ENCODE measurements at regions not wholly inside any gene's neighbourhood (a gene's known extent, or its start where the extent isn't known, plus 50 kb on each side); places are given as distances from the start of the nearest gene placed in this dataset.

DNA sequence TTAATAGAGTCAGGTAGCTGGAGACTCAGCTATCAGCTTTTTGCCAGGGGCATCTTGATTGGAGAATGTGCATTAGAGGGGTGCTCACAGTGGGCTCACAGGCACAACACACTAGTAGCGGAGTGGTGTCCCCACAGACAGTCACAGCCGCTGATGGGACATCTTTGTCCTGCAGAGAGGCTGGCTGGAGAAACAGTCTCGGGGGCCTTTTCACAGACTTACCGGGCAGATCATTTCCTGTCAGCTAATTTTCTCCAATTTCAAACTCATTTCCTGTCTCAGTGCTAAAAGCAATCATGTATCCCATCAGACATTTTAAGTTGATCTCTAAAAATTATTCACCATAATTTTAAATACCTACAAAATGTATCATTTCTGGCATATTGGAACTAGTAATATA lies 562.6 kb downstream of the DCDC2C start:
- DNase-seq, result no peak

DNA sequence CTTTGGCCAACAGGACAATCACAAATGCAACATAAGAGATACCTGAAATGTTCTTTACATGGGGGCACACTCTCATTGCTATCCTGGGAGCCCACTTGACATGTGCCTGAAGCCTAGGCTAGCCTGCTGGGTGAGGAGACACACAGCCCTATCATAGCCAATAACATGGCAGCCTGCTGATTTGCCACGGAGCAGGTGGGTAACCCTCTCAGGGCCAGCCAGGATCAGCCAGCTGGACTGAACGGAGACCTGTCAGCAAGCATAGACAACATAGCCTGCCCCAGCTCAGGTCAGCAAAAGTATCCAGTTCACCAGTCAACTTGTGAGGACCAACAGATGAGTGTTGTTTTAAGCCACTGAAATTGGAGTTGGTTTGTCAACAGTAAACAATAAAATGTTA lies 566.5 kb downstream of the DCDC2C start:
- no peak for DNase-seq

DNA sequence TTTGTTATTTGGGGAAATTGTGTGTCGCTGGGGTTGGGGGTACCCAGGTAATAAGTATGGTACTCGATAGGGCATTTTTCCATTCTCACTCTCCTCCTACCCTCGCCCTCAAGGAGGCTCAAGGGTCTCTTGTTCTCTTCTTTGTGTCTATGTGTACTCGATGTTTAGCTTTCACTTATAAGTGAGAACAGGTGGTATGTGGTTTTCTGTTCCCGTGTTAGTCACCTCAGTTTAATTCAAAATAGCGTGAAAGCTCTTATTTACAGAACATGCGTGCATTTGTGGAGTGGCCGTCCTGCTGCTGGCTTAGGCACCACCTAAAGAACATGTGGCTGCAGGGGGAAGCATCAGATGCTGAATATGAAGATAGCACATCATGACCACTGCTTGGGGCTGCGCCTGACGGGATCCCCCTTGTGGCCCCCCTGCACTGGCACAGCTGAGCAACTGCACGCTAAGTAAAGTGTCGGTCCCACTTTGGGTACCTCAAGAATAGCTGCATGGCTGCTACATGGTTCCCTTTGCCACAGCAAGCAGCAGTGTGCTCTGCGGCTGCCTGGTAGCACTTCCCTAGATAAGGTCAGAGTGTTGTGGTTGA lies 569.0 kb downstream of the DCDC2C start:
- no peak for DNase-seq

DNA sequence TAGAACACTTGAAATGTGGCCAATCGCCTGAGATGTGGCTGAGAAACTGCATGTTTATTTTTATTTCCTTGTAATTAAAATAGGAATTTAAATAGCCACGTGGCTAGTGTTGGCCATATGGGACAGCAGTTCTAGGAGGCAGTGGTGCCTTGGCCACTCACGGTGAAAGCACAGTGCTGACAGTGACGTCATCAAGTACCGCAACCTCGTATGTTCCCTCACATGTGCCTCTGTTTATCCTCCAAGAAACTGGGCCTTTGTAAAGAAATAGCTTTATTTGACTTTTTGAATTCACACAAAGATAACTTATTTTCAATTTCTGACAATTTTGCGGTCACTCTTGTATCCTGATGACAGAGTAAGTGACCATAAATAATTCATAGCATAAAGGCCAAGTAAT lies 575.0 kb downstream of the DCDC2C start:
- no peak for DNase-seq

DNA sequence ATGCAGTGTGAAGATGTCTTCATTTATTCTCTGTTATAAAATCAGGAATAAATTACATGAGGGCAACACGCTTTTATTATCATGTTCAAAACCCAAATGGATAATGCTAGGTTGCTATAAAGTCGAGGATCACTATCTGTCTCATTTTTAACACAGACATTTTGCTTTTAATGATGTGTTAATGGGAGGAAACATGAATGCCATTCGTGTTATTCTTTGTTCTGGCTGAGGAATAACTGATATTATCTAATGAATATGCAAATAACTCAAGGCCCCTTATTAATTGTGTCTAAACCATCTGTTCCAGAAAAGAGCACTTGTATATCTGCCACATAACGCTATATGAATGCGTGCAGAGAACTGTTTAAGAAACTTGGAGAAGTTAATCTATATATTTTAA lies 576.1 kb downstream of the DCDC2C start:
- DNase-seq, result no peak

DNA sequence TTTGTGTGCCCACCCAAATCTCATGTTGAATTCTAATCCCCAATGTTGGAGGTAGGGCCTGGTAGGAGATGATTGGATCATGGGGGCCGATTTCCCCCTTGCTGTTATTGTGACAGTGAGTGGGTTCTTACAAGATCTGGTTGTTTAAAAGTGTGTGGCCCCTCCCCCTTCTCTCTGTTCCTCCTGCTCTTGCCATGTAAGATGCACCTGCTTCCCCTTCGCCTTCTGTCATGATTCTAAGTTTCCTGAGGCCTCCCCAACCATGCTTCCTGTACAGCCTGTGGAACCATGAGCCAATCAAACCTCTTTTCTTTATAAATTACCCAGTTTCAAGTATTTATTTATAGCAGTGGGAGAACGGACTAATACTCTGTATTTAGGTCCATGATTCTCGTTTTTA lies 588.1 kb downstream of the DCDC2C start:
- DNase-seq, result no peak

DNA sequence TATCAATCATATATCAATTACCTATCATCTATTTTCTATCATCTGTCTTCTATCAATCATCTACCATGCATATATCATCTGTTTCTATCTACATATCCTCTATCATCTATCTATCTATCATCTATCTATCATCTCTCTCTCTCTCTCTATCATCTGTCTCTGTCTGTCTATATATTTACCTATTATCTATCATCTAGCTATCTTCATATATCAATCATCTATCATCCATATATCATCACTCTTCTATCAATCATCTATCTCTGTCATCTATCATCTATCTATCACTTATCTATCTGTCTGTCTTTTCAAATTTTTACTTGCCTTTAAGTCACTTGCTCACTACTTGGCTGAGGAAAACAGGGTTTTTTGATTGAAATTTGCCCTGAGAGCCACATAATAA lies 592.3 kb downstream of the DCDC2C start:
- no peak for DNase-seq

DNA sequence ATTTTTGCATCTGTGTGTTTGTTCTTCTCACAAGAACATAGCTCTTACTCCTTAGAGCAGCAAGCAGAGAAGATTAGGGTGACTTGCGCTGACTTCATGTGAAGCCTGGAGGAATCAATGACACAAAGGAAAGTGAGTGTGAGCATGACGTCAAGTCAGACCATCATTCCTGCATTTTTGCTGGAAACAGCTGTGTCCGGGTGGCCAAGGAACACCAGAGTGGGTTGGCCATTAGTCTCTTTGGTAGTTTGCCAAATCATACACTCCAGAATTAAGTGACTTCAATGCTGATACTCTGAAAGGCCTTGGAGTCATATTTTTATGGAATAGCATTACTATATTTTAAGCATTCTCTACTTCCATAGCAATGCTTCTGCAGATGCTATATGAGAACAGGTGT lies 597.2 kb downstream of the DCDC2C start:
- DNase-seq, result no peak

DNA sequence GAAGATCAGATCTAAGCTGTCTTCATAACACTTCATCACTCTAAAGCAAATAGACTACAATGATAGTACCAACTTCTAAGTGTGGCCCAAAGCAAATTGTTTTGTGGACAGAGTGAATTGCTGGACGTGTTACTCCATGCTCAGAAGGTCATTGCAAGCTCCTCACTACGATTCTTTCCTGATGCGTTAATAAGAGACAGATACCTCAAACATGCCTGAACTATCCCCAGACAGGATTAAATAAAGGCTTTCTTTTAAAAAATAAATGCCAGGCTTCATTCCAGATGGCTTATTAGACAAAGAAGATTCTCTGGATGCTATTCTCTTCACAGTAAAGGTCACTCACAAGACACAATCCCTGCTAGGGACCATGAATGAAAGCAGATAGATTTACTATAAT lies 621.2 kb downstream of the DCDC2C start:
- DNase-seq, result no peak

DNA sequence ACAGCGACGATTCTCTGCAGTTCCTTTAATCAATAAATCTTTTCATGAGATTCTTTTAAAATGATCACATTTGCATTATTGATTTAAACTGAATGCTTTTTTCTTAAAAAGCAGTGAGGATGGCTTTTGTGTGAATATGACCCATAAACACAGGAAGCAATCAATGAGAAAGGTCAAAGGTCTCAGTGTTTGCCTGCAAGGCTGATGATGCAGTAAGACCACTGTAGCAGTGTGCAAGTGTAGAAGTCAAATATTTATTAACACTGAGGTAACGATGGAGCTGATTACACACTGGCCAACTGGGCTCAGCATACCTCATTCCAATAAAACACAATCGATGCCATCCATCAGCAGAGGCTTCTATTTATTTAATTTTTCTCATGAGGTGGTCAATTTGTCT lies 633.5 kb downstream of the DCDC2C start:
- no peak for DNase-seq

DNA sequence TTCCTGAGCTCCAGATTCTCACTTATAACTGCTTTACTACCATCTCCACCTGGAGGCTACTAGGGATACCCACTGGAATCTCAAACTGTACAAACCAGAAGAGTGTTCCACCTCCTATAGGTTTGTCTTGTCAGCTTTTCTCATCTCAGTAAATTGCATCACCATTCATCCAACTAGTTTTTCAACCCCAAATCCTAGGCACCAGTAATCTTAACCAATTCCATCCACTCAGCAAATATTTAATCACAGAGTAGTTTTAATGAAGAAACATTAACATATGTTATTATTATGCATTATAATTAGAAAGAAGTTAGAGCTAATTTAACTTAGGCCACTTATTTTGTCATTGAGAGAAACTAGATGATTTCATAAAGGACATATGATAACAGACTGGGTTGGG lies 635.0 kb downstream of the DCDC2C start:
- DNase-seq, result no peak

DNA sequence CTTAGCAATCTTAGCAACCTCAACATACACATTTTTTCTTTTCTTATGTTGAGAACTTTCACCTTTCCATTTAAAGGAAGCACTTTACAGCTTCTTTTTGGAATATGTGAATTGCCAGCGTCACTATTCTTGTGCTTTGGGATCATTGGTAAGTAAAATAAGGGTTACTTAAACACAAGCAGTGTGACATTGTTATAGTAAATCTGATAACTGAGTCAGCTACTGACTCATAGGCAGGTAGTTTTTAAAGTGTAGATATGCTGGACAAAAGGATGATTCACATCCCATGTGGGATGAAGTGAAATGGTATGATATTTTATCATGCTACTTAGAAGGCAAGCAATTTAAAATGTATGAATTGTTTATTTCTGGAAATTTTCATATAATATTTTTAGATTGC lies 637.2 kb downstream of the DCDC2C start:
- no peak for DNase-seq

DNA sequence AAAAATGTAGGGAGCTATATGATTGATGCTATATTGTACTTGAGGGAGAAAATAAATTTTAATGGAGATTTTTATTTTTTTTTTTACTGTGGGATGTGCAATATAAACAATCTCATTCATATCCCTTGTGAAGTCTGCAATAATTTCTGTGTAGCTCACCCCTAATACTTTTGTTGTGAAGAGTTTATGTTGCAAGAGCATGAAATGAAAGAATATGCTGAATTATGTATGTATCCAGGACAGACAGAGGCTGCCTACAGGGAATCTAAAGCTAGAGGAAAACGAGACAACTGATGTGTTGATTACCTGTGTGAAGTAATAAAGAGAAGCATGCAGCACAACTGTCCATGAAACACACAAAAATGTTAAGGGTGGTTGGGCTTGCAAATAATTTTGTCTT lies 643.3 kb downstream of the DCDC2C start:
- DNase-seq, result no peak

DNA sequence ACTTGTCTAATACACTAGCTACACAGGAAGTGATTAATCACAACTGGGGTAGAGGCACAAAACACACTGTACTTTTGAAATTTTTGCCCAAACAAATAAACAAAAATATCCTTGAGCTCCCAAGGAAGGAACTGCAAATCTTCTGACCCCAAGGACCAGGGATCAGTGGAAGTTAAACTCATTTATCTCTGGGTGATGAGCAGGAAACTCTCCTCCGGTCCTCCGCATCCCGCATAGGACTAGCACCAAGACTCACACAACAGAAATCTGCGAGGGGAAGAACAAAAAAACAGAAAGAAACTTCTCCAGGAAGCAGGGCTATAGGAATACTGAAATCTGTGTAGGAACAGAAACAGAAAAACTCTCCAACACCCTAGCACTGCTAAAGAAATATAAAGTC lies 650.3 kb downstream of the DCDC2C start:
- DNase-seq, result no peak

DNA sequence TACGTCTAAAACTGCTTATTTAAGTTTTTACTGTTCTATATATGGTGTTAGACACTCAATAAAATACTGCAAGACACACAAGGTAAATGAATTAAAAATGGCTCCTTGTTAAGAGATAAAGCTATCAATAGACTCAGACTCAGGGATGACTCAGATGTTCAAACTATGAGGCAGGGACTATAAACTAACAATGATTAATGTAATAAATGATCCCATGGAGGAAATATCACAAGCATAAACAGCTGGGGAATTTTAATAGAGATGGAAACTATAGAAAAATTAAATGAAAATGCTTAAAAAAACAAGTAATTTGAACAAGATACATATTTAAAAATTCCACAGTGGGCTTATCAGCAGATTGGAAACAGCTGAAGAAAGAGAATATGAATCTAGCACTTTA lies 650.8 kb downstream of the DCDC2C start:
- DNase-seq, result no peak

DNA sequence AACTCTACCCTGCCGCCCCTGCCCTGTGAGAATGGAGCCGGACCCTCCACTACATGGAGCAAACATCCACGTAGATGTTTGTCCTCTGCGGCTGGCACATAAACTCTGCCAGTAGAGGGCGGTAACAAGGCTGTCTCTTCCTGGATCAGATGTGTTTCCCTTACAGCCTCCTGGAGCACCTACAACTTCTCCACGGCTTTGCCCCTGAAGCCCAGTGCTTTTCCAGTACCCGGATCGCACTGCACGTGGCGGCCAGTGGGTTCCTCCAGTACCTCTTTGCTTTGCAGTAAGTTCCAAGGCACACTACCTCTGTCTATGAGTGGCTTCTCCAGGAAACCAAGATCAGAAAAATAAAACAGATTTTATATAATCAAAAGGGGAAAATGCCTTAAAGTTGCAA lies 651.3 kb downstream of the DCDC2C start:
- no peak for DNase-seq

DNA sequence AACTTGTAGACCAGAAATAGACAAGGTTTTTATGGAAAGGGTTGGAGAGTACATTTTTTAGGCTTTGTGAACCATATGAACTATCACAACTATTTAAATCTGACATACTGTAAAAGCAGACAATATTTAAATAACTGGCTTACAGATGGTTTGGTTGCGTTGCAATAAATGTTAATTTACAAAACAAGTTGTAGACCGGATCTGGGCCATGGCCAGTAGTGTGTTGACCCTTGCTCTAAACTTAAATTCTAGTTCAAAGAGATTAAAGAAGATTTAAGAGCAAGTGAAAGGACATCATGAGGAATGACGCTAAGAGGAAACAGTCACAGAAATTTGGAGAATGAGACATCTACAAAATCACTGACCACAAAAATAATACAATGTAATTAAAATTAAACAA lies 652.7 kb downstream of the DCDC2C start:
- no peak for DNase-seq

DNA sequence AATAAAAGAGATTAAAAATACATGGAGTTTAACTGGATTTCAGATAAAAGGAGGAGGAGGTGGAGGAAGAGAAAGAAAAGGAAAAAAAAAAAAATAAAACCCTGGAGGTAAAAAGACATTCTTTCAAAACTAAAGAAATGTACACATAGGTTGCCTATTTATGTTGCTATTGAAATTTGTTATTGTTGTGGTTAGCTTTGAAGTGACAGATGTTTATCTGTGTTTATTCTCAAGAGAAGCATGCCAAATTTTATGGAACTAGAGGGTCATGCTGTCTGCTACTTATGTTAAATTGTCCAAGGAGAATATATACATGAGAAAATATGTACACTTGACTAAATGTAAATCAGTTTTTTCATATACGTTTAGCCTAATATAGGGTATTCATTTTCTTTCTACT lies 653.2 kb downstream of the DCDC2C start:
- no peak for DNase-seq

DNA sequence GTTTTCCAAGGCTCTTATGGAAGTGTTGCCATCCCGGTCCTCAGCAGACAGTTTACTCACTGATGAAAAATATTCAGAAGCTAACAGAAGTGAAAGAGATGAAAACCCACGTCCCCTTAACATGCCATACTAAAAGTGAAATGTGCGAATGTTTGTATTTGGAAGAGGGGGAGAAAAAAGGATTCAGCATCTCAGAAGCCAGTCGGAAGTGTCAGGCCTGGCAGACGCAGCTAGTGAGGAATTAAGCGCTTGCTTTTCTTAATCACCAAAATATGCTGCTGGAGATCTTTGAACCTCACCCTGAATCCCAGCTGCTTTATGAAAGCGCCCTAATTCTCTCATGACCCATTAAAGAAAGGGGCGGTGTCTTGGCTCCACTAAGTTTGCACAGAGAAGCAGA lies 653.7 kb downstream of the DCDC2C start:
- no peak for DNase-seq

DNA sequence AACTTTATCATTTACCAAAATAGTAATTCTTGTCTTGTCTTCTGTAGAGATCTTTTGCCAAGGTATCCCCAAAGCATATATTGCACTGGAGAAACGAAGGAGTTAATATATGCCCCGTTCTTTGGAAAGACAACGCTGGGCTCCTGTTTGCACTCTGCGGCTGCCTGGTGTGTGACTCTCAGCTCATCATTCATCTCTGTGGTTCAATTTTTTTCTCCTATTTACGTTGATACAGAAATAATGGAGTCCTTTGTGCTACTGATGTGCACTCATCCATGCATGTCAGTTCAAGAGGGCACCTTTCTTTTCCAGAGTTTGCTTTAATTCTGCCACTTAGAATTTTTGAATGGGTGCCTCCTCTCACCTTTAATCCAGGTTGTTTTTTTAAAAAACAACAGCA lies 655.5 kb downstream of the DCDC2C start:
- no peak for DNase-seq

DNA sequence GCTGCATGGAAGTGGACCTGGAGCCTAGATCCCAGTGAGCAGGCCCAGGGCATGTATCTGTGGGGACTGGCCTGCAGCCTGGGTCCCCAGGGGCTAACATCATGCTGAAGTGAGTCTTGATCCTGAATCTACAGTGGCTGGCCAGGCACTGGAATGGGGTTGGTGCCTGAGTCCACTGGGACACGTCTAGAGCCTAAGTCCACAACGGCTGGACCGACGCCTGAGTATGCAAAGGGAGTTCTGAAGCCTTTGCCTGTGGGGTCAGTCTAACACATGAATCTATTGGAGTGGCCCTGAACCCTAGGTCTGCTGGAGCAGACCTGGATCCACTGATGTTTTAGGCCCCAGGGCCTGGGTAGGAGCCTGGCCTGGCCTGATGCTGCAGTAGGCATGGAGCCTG lies 665.5 kb downstream of the DCDC2C start:
- no peak for DNase-seq

DNA sequence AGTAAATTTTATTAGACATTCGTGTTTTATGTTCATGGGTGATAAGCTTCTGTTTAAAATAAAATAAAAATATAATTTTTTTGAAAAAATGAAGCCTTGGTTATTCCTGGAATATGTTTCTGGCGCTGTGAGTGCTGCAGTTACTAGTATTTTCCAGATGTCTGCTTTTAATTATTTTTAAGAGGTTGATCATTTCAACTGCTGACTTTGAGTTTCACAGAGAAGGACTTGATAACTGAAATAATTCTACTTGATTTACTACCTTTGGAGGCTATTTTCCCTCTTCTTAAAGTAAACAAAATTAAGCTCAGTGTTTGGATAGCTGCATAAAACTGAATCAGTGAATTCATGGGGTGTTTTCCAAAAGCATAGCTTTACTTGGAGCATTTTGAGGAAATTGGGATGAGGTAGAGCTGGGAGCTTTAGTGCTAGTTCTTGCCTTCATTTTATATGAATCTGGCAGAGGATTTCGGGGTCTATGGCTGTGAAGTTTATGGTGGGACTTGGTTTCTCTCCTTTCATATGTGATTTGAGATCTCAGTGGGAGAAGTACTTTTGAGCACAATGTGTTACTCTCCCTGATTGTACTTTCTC lies 666.5 kb downstream of the DCDC2C start:
- DNase-seq, result no peak

DNA sequence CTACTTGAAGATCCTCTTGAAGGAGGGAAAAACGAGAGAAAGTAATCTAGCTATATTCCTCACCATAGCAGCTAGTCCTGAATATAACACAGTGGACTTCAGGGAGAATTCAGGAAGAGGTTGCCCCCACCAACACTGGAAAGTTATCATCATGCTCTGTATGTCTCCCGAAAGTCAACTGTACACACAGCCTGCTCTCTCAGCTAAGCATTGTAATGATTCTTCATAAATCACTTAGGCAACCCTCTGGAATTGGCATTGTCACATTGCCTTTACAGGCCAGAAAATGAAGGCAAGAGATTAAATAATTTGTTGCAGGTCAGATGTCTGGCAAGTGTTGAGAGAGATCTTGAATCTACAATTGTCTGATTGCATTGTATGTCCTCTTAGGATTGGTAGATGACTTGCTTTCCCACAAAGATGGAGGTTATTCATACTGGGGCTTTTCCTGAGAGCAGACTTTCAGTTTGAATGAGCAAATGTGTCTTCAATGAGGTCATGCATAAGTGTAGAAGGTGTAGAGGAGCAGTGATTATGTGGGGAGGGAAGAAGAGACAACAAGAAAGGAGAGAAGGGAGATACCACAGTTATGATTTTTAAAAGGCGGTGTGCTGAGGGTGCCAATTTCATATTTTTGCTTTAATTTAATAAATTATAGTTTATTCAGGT lies 667.2 kb downstream of the DCDC2C start:
- DNase-seq, result no peak

DNA sequence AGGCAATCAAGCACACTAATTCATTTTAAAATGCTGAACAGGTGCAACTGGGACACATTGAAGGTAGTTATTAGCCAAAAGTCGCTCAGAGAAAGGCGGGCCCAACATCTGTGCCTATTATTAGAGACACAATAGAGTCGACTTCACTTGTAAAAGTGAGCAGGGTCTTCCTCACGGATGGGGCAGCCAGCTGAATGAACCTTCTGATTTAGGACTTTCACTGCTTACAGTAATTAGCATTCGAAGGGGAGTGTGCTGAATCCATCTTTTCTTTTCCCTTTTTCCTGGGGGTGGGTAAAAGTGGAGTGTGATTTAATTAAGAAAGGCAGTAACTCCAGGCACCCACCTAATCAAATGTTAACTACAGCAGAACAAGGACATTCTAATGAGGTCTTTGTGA lies 677.7 kb downstream of the DCDC2C start:
- DNase-seq, result no peak

DNA sequence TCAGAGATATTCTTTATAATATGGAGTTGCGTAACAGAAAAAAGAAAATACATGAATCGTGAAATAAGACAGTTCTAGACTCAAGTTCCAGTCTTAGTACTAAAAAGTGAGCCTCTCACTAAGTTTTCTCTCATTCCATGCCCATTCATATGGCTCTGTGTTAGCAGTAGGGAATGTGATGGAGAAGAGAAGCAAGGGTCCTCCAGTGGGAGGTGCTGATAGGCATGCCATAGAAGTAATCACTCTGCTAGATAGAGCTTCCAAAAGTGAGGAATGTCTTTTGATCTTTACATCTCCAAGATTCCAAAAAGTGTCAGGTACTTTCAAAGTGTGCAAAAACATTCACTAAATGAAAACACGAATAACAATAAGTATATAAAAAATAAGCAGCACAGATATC lies 678.4 kb downstream of the DCDC2C start:
- no peak for DNase-seq
